ENCODE measurements at regions not wholly inside any gene's neighbourhood (a gene's known extent, or its start where the extent isn't known, plus 50 kb on each side); places are given as distances from the start of the nearest gene placed in this dataset.

- TF ChIP-seq CTCF (IDR thresholded peaks at IDR 0.05) (no peak), POLR2A (IDR thresholded peaks at IDR 0.05) (no peak)
Measured at GRCh38 chr14:81653626-81654025, 120.0 kb upstream of the SEL1L start.

All from prostate gland (tissue), 2 donors.